H9 (cell line): ENCODE measurements at regions not wholly inside any gene's neighbourhood (a gene's known extent, or its start where the extent isn't known, plus 50 kb on each side); places are given as distances from the start of the nearest gene placed in this dataset.

Experiments used
- DNase-seq: peaks from one replicate; pipeline ENCODE4 v3.0.0-alpha.2; 2017
- H2AFZ ChIP-seq: one replicate; pipeline ENCODE4 v1.6.1; 2013; ENCODE audit warnings: mild to moderate bottlenecking, low read length, control low read depth, moderate library complexity
- H2AK5ac ChIP-seq: 2 replicates; pipeline ENCODE4 v1.6.1; 2013; ENCODE audit warnings: low read length, control low read depth, mixed read lengths; ENCODE audit not compliant: insufficient read length
- H2BK120ac ChIP-seq: one replicate; pipeline ENCODE4 v1.6.1; 2013; ENCODE audit warnings: low read depth, mild to moderate bottlenecking, low read length, control low read depth, inconsistent platforms; ENCODE audit not compliant: poor library complexity, severe bottlenecking
- H2BK12ac ChIP-seq: 2 replicates; pipeline ENCODE4 v1.6.1; 2013; ENCODE audit warnings: low read length, control low read depth, mixed read lengths, low read depth; ENCODE audit not compliant: insufficient read length
- H2BK15ac ChIP-seq: 2 replicates; pipeline ENCODE4 v1.6.1; 2013; ENCODE audit warnings: low read depth, low read length, control low read depth
- H2BK20ac ChIP-seq: one replicate; pipeline ENCODE4 v1.6.1; 2013; ENCODE audit warnings: low read depth, mild to moderate bottlenecking, low read length, control low read depth, inconsistent platforms; ENCODE audit not compliant: poor library complexity, severe bottlenecking
- H2BK5ac ChIP-seq: 2 replicates; pipeline ENCODE4 v1.6.1; 2013; ENCODE audit warnings: low read length, control low read depth, mixed read lengths; ENCODE audit not compliant: insufficient read length
- H3K14ac ChIP-seq: 2 replicates; pipeline ENCODE4 v1.6.1; 2013; ENCODE audit warnings: low read length, control low read depth; ENCODE audit not compliant: insufficient read depth
- H3K18ac ChIP-seq: 2 replicates; pipeline ENCODE4 v1.6.1; 2013; ENCODE audit warnings: low read depth, mild to moderate bottlenecking, mixed read lengths, low read length, control low read depth; ENCODE audit not compliant: insufficient read length
- H3K23ac ChIP-seq: 2 replicates; pipeline ENCODE4 v1.6.1; 2013; ENCODE audit warnings: low read length, control low read depth, mixed read lengths, low read depth; ENCODE audit not compliant: insufficient read length
- H3K23me2 ChIP-seq: 2 replicates; pipeline ENCODE4 v1.6.1; 2013; ENCODE audit warnings: low read depth, mild to moderate bottlenecking, mixed read lengths, low read length, control low read depth; ENCODE audit not compliant: insufficient read length, poor library complexity, severe bottlenecking
- H3K27ac ChIP-seq: 2 replicates; pipeline ENCODE4 v1.5.1; 2013; ENCODE audit warnings: low read length, control low read depth, mixed read lengths, low read depth; ENCODE audit not compliant: insufficient read length
- H3K27me3 ChIP-seq: 2 replicates; pipeline ENCODE4 v1.6.1; 2013; ENCODE audit warnings: low read length, control low read depth, inconsistent platforms; ENCODE audit not compliant: insufficient read depth
- H3K4ac ChIP-seq: 2 replicates; pipeline ENCODE4 v1.6.1; 2013; ENCODE audit warnings: low read depth, mild to moderate bottlenecking, control low read depth, inconsistent platforms, low read length, moderate library complexity
- H3K4me1 ChIP-seq: 2 replicates; pipeline ENCODE4 v1.6.1; 2013; ENCODE audit warnings: low read length, control low read depth, inconsistent platforms; ENCODE audit not compliant: insufficient read depth
- H3K4me2 ChIP-seq: 2 replicates; pipeline ENCODE4 v1.6.1; 2013; ENCODE audit warnings: low read length, control low read depth, mixed read lengths; ENCODE audit not compliant: insufficient read length, insufficient read depth
- H3K56ac ChIP-seq: 2 replicates; pipeline ENCODE4 v1.6.1; 2013; ENCODE audit warnings: low read depth, mild to moderate bottlenecking, mixed read lengths, low read length, control low read depth; ENCODE audit not compliant: insufficient read length
- H3K79me1 ChIP-seq: 2 replicates; pipeline ENCODE4 v1.6.1; 2013; ENCODE audit warnings: low read depth, mild to moderate bottlenecking, moderate library complexity, low read length, control low read depth, inconsistent platforms; ENCODE audit not compliant: insufficient read depth, poor library complexity, severe bottlenecking
- H3K79me2 ChIP-seq: 2 replicates; pipeline ENCODE4 v1.6.1; 2013; ENCODE audit warnings: low read length, control low read depth, inconsistent platforms; ENCODE audit not compliant: insufficient read depth
- H3K9ac ChIP-seq: 2 replicates; pipeline ENCODE4 v1.6.1; 2013; ENCODE audit warnings: low read length, control low read depth, mixed read lengths; ENCODE audit not compliant: insufficient read length; ENCODE audit errors: extremely low read depth
- H3K9me3 ChIP-seq: one replicate; pipeline ENCODE4 v1.6.1; 2013; ENCODE audit warnings: low read depth, low read length, inconsistent platforms; ENCODE audit not compliant: control insufficient read depth
- H3T11ph ChIP-seq: one replicate; pipeline ENCODE4 v1.6.1; 2013; ENCODE audit warnings: mild to moderate bottlenecking, low read length, control low read depth, inconsistent platforms
- H4K20me1 ChIP-seq: one replicate; pipeline ENCODE4 v1.6.1; 2013; ENCODE audit not compliant: control insufficient read depth, insufficient read length, insufficient read depth
- H4K5ac ChIP-seq: 2 replicates; pipeline ENCODE4 v1.6.1; 2013; ENCODE audit warnings: low read depth, mild to moderate bottlenecking, mixed read lengths, low read length, control low read depth; ENCODE audit not compliant: insufficient read length
- H4K8ac ChIP-seq: replicated peaks from 2 replicates; pipeline ENCODE4 v1.6.1; 2013; ENCODE audit warnings: low read length, control low read depth, mixed read lengths, low read depth; ENCODE audit not compliant: insufficient read length
- H4K91ac ChIP-seq: 2 replicates; pipeline ENCODE4 v1.6.1; 2013; ENCODE audit warnings: low read depth, mild to moderate bottlenecking, moderate library complexity, mixed read lengths, low read length, control low read depth; ENCODE audit not compliant: insufficient read length
- H3K27ac Mint-ChIP-seq, 3 experiments: 2 replicates in 2 of 3; 3 replicates in 1 of 3; pipeline ENCODE4 v1.8.0; 2020 to 2021; ENCODE audit warnings: mixed read lengths in 3 of 3, mild to moderate bottlenecking in 1 of 3, moderate library complexity in 1 of 3
- H3K27me3 Mint-ChIP-seq: 2 replicates; pipeline ENCODE4 v1.8.0; 2021; ENCODE audit warnings: low read depth, mild to moderate bottlenecking, moderate library complexity, mixed read lengths
- H3K36me3 Mint-ChIP-seq, 3 experiments: 2 replicates in 2 of 3; 3 replicates in 1 of 3; pipeline ENCODE4 v1.8.0; 2020 to 2021; ENCODE audit warnings: low read depth in 3 of 3, mixed read lengths in 3 of 3; ENCODE audit not compliant: insufficient read depth in 1 of 3
- H3K4me1 Mint-ChIP-seq, 2 experiments: 2 replicates each; pipeline ENCODE4 v1.8.0; 2020; ENCODE audit warnings: mixed read lengths in 2 of 2
- H3K4me3 Mint-ChIP-seq, 2 experiments: 2 replicates in 1 of 2; 3 replicates in 1 of 2; pipeline ENCODE4 v1.8.0; 2020 to 2021; ENCODE audit warnings: mild to moderate bottlenecking in 2 of 2, mixed read lengths in 2 of 2, moderate library complexity in 1 of 2
- H3K9me3 Mint-ChIP-seq, 2 experiments: 2 replicates in 1 of 2; 3 replicates in 1 of 2; pipeline ENCODE4 v1.8.0; 2020; ENCODE audit warnings: mild to moderate bottlenecking in 2 of 2, mixed read lengths in 2 of 2, moderate library complexity in 1 of 2
- WGBS: extraction: QIAGEN DNeasy Blood & Tissue Kit; methylation state at CpG from one replicate; pipeline ENCODE4 v1.1.7; 2013; ENCODE audit warnings: missing lambda C conversion rate, low lambda C conversion rate, mixed read lengths; ENCODE audit not compliant: insufficient read length; ENCODE audit errors: extremely low coverage; 5-methylcytosine and 5-hydroxymethylcytosine counted together
- TF ChIP-seq, protein P1 (sequence below): fragments of 200-600 bp; sonication (generic); conservative IDR thresholded peaks from 3 replicates; pipeline ENCODE4 v1.8.0; 2021; ENCODE audit warnings: antibody characterized with exemption, mild to moderate bottlenecking

GRCh38 chr10:64546073-64546472 is 1024.9 kb downstream of the REEP3 start:
- H4K5ac ChIP-seq: no peak overlapping the region
- no peak for DNase-seq
- H2AK5ac ChIP-seq: no peak overlapping the region
- no peak overlapping the region for H2BK20ac ChIP-seq
- H3K4me1 ChIP-seq: no peaks in the 10 kb centered on the region; the same call in 1 of the 2 replicates
- H2BK12ac ChIP-seq: no peak overlapping the region
- no CpG with 5 or more reads among the region's 3 CpGs for WGBS
- H3K23me2 ChIP-seq: no peaks in the 10 kb centered on the region
- no peaks in the 10 kb centered on the region; a peak in 1 of 5 replicates for H3K9me3 Mint-ChIP-seq
- no peak overlapping the region for H3K4ac ChIP-seq
- H3K23ac ChIP-seq: no peak overlapping the region
- no peak overlapping the region for H3K27ac Mint-ChIP-seq
- no peak overlapping the region for H4K91ac ChIP-seq
- peaks cover 5 to 7% of the 10 kb centered on the region in 2 experiments for H3K4me1 Mint-ChIP-seq
- H4K8ac ChIP-seq: no peak overlapping the region
- no peaks in the 10 kb centered on the region for H3K27me3 Mint-ChIP-seq
- H3K56ac ChIP-seq: no peak overlapping the region
- H3K18ac ChIP-seq: no peak overlapping the region
- no peak overlapping the region for H3K4me3 Mint-ChIP-seq
- no peak overlapping the region for H3K27ac ChIP-seq
- H3K27me3 ChIP-seq: no peaks in the 10 kb centered on the region
- H3K14ac ChIP-seq: no peak overlapping the region
- H3K36me3 Mint-ChIP-seq: no peaks in the 10 kb centered on the region
- no peak overlapping the region for H2BK120ac ChIP-seq
- no peaks in the 10 kb centered on the region for H3K79me2 ChIP-seq
- H2BK5ac ChIP-seq: no peak overlapping the region
- H3K4me2 ChIP-seq: no peak overlapping the region
- H3T11ph ChIP-seq: no peak overlapping the region
- no peak overlapping the region for H2AFZ ChIP-seq
- H3K79me1 ChIP-seq: no peaks in the 10 kb centered on the region
- H2BK15ac ChIP-seq: no peak overlapping the region
- TF ChIP-seq, protein P1, sequence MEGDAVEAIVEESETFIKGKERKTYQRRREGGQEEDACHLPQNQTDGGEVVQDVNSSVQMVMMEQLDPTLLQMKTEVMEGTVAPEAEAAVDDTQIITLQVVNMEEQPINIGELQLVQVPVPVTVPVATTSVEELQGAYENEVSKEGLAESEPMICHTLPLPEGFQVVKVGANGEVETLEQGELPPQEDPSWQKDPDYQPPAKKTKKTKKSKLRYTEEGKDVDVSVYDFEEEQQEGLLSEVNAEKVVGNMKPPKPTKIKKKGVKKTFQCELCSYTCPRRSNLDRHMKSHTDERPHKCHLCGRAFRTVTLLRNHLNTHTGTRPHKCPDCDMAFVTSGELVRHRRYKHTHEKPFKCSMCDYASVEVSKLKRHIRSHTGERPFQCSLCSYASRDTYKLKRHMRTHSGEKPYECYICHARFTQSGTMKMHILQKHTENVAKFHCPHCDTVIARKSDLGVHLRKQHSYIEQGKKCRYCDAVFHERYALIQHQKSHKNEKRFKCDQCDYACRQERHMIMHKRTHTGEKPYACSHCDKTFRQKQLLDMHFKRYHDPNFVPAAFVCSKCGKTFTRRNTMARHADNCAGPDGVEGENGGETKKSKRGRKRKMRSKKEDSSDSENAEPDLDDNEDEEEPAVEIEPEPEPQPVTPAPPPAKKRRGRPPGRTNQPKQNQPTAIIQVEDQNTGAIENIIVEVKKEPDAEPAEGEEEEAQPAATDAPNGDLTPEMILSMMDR: no peak
- H4K20me1 ChIP-seq: no peaks in the 10 kb centered on the region
- no peaks in the 10 kb centered on the region for H3K9me3 ChIP-seq
- no peak overlapping the region for H3K9ac ChIP-seq
